Small intestine (tissue), 7 donors: ENCODE measurements at regions not wholly inside any gene's neighbourhood (a gene's known extent, or its start where the extent isn't known, plus 50 kb on each side); places are given as distances from the start of the nearest gene placed in this dataset.

Experiments used
- DNase-seq, 2 donors: peaks; one replicate each; pipeline versions ENCODE4 v3.0.0 to v3.0.0-alpha.2; 2013
- FAIRE-seq: peaks from 2 replicates; lab custom pipeline; 2012; peaks lifted over from hg19 to GRCh38; lab: Jason Lieb, UNC
- H3K27ac ChIP-seq, 3 donors: one replicate each; pipeline ENCODE4 v1.5.1; 2013; ENCODE audit warnings: low read length in 2 of 3, mild to moderate bottlenecking in 2 of 3, control low read depth in 1 of 3, inconsistent platforms in 1 of 3, low read depth in 1 of 3, moderate library complexity in 1 of 3
- H3K27me3 ChIP-seq, 3 donors: one replicate each; pipeline ENCODE4 v1.6.1; 2013; ENCODE audit warnings: low read length in 3 of 3, inconsistent platforms in 1 of 3; ENCODE audit not compliant: control insufficient read depth in 3 of 3, insufficient read depth in 3 of 3
- H3K36me3 ChIP-seq, 3 donors: one replicate each; pipeline ENCODE4 v1.6.1; 2013; ENCODE audit warnings: low read length in 3 of 3, inconsistent platforms in 1 of 3, low read depth in 1 of 3, mild to moderate bottlenecking in 1 of 3, moderate library complexity in 1 of 3; ENCODE audit not compliant: control insufficient read depth in 3 of 3, insufficient read depth in 2 of 3
- H3K4me1 ChIP-seq, 3 donors: one replicate each; pipeline ENCODE4 v1.6.1; 2013; ENCODE audit warnings: low read length in 2 of 3, inconsistent platforms in 1 of 3, low read depth in 1 of 3, mild to moderate bottlenecking in 1 of 3, moderate library complexity in 1 of 3; ENCODE audit not compliant: control insufficient read depth in 3 of 3, insufficient read depth in 2 of 3
- H3K4me3 ChIP-seq, 3 donors: one replicate each; pipeline ENCODE4 v1.5.1; 2013; ENCODE audit warnings: low read length in 3 of 3, control low read depth in 1 of 3, inconsistent platforms in 1 of 3, low read depth in 1 of 3, mild to moderate bottlenecking in 1 of 3, moderate library complexity in 1 of 3
- H3K9me3 ChIP-seq, 2 donors: one replicate each; pipeline ENCODE4 v1.6.1; 2013; ENCODE audit warnings: low read depth in 1 of 2, low read length in 1 of 2; ENCODE audit not compliant: control insufficient read depth in 2 of 2, insufficient read depth in 1 of 2
- WGBS, 3 donors: extraction: QIAGEN DNeasy Blood & Tissue Kit; methylation state at CpG; one replicate each; pipeline ENCODE4 v1.1.7; 2013; 5-methylcytosine and 5-hydroxymethylcytosine counted together
- donor health status: healthy with polysubstance abuse.
- donor health status: control.
- donor health status: control.
- donor health status: Bipolar disorder and iron deficiency.
- donor health status: healthy.

DNA sequence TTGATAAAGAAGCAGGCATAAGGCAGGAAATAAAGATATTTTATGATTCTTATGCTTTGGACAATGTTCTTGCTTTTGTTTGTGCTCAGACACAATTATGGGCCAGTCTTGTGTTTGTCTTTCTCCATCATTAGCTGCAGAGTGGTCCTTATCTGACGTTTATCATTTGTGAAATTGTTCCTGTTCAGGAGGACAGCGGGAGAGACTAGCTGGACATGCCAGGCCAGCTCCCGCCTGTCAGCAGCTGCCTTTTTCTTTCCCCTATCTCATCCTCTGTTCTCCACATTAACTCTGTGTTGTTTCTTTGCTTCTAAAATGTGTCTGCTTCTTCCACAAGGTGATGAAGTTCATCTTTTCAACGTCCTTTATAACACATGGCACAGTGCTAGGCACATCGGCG lies 333.5 kb downstream of the NPIPA8 start:
- Histone ChIP-seq H3K36me3 (no peaks in the 10 kb centered on the region), H3K27ac (no peak overlapping the region), H3K4me1 (no peaks in the 10 kb centered on the region), H3K9me3 (no peaks in the 10 kb centered on the region), H3K27me3 (peaks cover 0 to 5% (median 0%) of the 10 kb centered on the region in 3 donors), H3K4me3 (no peak overlapping the region)
- FAIRE-seq (no peak), DNase-seq (no peak)
- 52 to 71% (median 55%) methylated on average over 6 of the region's 6 CpGs for WGBS, 3 donors

DNA sequence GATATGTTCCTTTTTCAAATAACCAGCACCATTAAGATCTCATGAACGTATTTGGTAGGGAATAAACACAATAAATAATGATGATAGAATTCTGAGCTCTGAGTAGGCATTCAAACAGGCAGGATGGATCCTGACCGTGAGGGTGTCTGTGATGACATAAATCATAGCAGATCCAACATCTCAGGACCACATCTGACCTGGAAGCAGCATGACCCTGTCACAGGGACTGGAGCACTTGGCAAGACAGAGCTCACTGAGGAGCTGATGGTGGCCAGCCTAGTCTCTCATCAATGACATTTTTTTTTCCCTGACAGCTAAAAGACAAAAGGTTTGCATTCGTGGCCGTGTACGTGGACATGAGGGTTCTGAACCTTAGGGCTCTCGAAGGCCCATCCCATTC lies 337.5 kb downstream of the NPIPA8 start:
- H3K9me3 ChIP-seq: no peaks in the 10 kb centered on the region
- DNase-seq: no peak
- H3K36me3 ChIP-seq: no peaks in the 10 kb centered on the region
- no peak overlapping the region for H3K4me3 ChIP-seq
- H3K4me1 ChIP-seq: no peaks in the 10 kb centered on the region
- no peak for FAIRE-seq
- H3K27ac ChIP-seq: no peak overlapping the region
- H3K27me3 ChIP-seq: peaks cover 0 to 5% (median 0%) of the 10 kb centered on the region in 3 donors
- WGBS, 3 donors: 73 to 78% (median 75%) methylated on average over 6 of the region's 6 CpGs

DNA sequence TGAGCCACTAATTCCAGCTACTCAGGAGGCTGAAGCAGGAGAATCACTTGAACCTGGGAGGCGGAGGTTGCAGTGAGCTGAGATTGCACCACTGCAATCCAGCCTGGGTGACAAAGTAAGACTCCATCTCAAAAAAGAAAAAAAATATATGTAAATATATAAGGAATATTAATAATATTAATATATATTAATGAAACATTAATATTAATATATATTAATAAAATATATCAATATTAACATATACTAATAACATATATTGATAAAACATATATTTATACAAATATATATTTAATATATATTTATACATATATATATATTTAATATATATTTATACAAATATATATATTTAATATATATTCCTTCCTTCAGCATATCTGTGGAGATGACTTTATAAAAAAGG lies 338.0 kb downstream of the NPIPA8 start:
- DNase-seq (no peak), FAIRE-seq (peak; percentile 41)
- Histone ChIP-seq H3K4me1 (no peaks in the 10 kb centered on the region), H3K4me3 (no peak overlapping the region), H3K27me3 (peaks cover 0 to 5% (median 0%) of the 10 kb centered on the region in 3 donors), H3K9me3 (no peaks in the 10 kb centered on the region), H3K27ac (no peak overlapping the region), H3K36me3 (no peaks in the 10 kb centered on the region)
- WGBS, 3 donors: 91 to 100% (median 100%) methylated on average over 1 of the region's 1 CpG

DNA sequence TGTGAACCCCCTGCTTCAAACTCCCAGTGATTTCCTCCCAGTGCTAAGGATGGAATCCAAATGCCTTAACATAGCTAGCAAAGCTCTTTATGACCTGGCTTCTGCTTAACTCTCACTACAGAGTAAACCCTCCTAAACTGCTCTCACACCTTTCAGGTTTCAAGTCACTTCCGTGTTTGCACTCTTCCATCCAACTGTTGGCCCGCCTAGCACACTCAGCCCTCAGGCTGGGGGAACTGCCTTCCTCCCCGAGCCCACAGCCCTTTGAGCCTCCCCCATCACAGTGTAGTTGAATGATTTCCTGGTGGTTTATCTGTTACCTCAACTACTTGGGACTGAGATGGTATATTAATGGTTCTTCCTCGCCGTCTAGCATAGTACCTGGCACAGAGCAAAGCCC lies 342.5 kb downstream of the NPIPA8 start:
- H3K4me3 ChIP-seq: no peak overlapping the region
- no peak for DNase-seq
- peaks cover 0 to 2% (median 0%) of the 10 kb centered on the region in 3 donors for H3K27me3 ChIP-seq
- FAIRE-seq: no peak
- 25 to 53% (median 33%) methylated on average over 5 of the region's 5 CpGs for WGBS, 3 donors
- H3K27ac ChIP-seq: no peak overlapping the region
- no peaks in the 10 kb centered on the region for H3K36me3 ChIP-seq
- no peaks in the 10 kb centered on the region for H3K9me3 ChIP-seq
- H3K4me1 ChIP-seq: no peaks in the 10 kb centered on the region

DNA sequence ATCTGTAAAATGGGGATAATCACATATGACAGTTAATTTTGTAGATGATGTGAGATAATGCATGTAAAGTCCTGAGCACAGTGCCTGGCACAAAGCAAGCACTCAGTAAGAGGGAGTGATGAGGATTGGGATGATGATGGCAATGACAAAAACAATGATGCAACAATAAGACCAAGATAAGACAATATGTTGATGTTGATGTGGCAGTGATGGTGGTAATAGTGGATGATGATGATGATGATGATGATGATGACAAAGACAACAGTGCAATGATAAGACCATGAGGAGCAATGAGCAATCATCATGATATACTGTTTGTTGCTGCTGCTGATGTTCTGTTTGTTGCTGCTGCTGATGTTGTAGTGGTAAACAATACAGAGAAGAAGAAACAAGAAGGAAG lies 344.1 kb downstream of the NPIPA8 start:
- FAIRE-seq (no peak), DNase-seq (no peak)
- Histone ChIP-seq H3K27ac (no peak overlapping the region), H3K4me3 (no peak overlapping the region), H3K4me1 (no peaks in the 10 kb centered on the region), H3K36me3 (no peaks in the 10 kb centered on the region), H3K9me3 (no peaks in the 10 kb centered on the region), H3K27me3 (peaks cover 0 to 2% (median 0%) of the 10 kb centered on the region in 3 donors)

DNA sequence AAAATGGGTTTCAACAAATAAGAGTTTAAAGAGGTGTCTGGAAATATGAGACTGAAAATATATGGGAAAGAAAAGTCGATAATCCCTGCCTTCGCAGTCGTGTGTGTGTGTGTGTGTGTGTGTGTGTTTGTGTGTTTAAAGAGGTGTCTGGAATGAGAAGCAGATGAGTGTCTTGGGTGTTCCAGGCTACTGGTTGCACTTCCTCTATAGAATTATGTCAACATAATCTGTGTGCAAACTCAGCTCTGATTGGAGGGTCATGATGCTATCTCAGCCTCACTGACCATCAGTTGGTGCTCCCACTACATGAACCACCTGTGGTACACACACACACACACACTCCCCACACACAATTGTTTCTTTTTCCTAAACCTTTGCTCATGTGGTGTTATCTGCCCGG lies 347.3 kb downstream of the NPIPA8 start:
- 76 to 88% (median 81%) methylated on average over 4 of the region's 4 CpGs for WGBS, 3 donors
- Histone ChIP-seq H3K9me3 (no peaks in the 10 kb centered on the region), H3K36me3 (no peaks in the 10 kb centered on the region), H3K27ac (no peak overlapping the region), H3K4me3 (no peak overlapping the region), H3K4me1 (no peaks in the 10 kb centered on the region), H3K27me3 (peaks cover 0 to 3% (median 0%) of the 10 kb centered on the region in 3 donors)
- FAIRE-seq (no peak), DNase-seq (no peak)

DNA sequence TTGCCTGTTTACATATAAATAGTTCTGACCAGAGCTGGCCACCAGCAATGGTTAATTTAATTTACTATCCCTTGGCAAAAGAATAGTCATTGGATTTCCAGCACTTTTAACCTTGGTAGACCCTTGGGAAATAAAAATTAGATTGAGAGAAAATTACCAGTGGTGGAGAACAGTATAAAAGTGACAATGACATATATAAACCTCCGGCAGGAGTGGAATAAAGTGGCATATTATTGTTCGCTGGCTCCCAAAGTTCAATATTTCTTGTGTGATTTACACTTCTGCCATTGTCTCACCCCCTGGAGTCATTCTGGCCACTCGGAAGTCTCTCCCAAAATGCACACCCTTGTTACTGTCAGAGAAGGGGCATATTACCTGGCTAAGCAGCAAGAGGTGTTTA lies 347.7 kb downstream of the NPIPA8 start:
- Histone ChIP-seq H3K27me3 (peaks cover 0 to 3% (median 0%) of the 10 kb centered on the region in 3 donors), H3K27ac (no peak overlapping the region), H3K36me3 (no peaks in the 10 kb centered on the region), H3K4me3 (no peak overlapping the region), H3K9me3 (no peaks in the 10 kb centered on the region), H3K4me1 (no peaks in the 10 kb centered on the region)
- FAIRE-seq: no peak
- no peak for DNase-seq
- 84 to 85% (median 85%) methylated on average over 3 of the region's 3 CpGs for WGBS, 3 donors

DNA sequence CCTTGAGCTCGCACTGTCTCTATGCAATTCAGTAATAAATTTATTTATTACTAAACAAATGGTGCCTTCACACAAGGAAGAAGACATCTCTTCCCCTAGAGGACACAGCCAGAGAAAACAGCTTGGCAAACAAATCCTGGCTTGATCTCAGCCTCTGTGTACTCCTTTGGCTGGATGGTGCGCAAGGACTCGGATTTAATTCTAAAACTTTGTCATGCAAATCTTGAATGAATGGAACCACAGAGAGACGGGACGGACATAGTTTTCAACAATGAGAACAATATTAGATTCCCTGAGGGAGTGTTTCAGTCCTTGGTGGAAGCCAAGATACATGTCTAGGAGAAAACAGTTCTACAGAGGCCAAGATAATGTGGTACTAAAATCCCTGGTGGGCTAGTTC lies 349.5 kb downstream of the NPIPA8 start:
- Histone ChIP-seq H3K27me3 (peaks cover 0 to 2% (median 0%) of the 10 kb centered on the region in 3 donors), H3K9me3 (no peaks in the 10 kb centered on the region), H3K4me3 (no peak overlapping the region), H3K27ac (no peak overlapping the region), H3K36me3 (no peaks in the 10 kb centered on the region), H3K4me1 (no peaks in the 10 kb centered on the region)
- FAIRE-seq: no peak
- 86 to 94% (median 89%) methylated on average over 5 of the region's 5 CpGs for WGBS, 3 donors
- no peak for DNase-seq

DNA sequence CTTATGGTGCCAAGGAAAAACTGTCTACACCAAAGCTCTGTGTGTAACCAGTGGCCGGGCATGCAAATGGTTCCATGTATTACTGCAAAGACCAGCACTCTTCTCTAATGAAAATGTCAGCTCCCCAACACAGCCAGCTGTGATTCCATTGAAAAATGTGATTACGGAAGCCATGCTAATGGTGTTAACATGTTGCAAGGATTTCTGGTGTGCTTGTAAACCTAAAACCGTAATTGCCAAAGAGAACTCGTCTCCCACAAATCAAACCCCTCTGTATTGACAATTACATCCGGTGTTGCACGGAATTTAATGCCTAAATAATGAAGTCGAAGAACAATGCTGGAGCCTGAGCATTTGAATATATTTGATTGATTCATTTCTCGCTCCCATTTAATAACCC lies 351.7 kb downstream of the NPIPA8 start:
- DNase-seq (no peak), FAIRE-seq (no peak)
- Histone ChIP-seq H3K27me3 (peaks cover 0 to 2% (median 0%) of the 10 kb centered on the region in 3 donors), H3K4me1 (no peaks in the 10 kb centered on the region), H3K9me3 (no peaks in the 10 kb centered on the region), H3K36me3 (no peaks in the 10 kb centered on the region), H3K4me3 (no peak overlapping the region), H3K27ac (no peak overlapping the region)
- 81 to 83% (median 81%) methylated on average over 8 of the region's 8 CpGs for WGBS, 3 donors
